Stimulated activated CD8-positive, alpha-beta memory T cell treated with anti-CD3 and anti-CD28 coated beads, Interleukin-12 subunit alpha, Interleukin-12 subunit beta, amount 100 ng/mL, for 24 hours (primary cell): ENCODE measurements at regions not wholly inside any gene's neighbourhood (a gene's known extent, or its start where the extent isn't known, plus 50 kb on each side); places are given as distances from the start of the nearest gene placed in this dataset.
"Not testable (repeated sequence)": the region's sequence is repeated elsewhere in the genome, so short reads cannot be mapped to it uniquely, and the experiment has no call there.

Source experiments
- DNase-seq: peaks from one replicate; pipeline ENCODE4 v3.0.0-alpha.2; 2020; ENCODE audit errors: extremely low read depth

- DNase-seq = not testable (repeated sequence)
Measured at GRCh38 chr1:176396604-176397395, 66.2 kb upstream of the PAPPA2 start.

- DNase-seq = no peak
Measured at GRCh38 chr1:176391621-176392020, 71.4 kb upstream of the PAPPA2 start.

- DNase-seq = no peak
Measured at GRCh38 chr1:176384841-176385240, 78.1 kb upstream of the PAPPA2 start.

GRCh38 chr1:176382163-176382562 lies 80.8 kb upstream of the PAPPA2 start:
- DNase-seq = no peak

- no peak for DNase-seq
Measured at GRCh38 chr1:176379626-176380339, 83.2 kb upstream of the PAPPA2 start.

GRCh38 chr1:176374967-176375569 lies 87.9 kb upstream of the PAPPA2 start:
- peak; percentile 20 for DNase-seq

GRCh38 chr1:176364236-176364905 lies 98.6 kb upstream of the PAPPA2 start:
- DNase-seq = no peak

- not testable (repeated sequence) for DNase-seq
Measured at GRCh38 chr1:176349135-176349715, 113.8 kb upstream of the PAPPA2 start.

- DNase-seq = no peak
Measured at GRCh38 chr1:176341656-176342055, 121.3 kb upstream of the PAPPA2 start.

GRCh38 chr1:176338877-176339276 lies 124.1 kb upstream of the PAPPA2 start:
- DNase-seq = no peak

GRCh38 chr1:176330782-176331181 lies 123.7 kb upstream of the COP1 start:
- DNase-seq = no peak

- DNase-seq = no peak
Measured at GRCh38 chr1:176325664-176326063, 118.6 kb upstream of the COP1 start.

- DNase-seq = no peak
Measured at GRCh38 chr1:176323472-176323871, 116.4 kb upstream of the COP1 start.

GRCh38 chr1:176315519-176316220 lies 108.6 kb upstream of the COP1 start:
- DNase-seq = no peak

- not testable (repeated sequence) for DNase-seq
Measured at GRCh38 chr1:176296602-176297001, 89.5 kb upstream of the COP1 start.

GRCh38 chr1:176285996-176286395 lies 78.9 kb upstream of the COP1 start:
- DNase-seq = no peak

- DNase-seq = no peak
Measured at GRCh38 chr1:176271572-176271971, 64.5 kb upstream of the COP1 start.
